KMS-11 (cell line): ENCODE measurements at regions not wholly inside any gene's neighbourhood (a gene's known extent, or its start where the extent isn't known, plus 50 kb on each side); places are given as distances from the start of the nearest gene placed in this dataset.

Experiments used
- H2AFZ ChIP-seq: fragments of 200-600 bp; sonication (generic); 2 replicates; pipeline ENCODE4 v1.6.1; 2016; ENCODE audit warnings: antibody characterized with exemption, mixed run types, low read depth
- H3K27ac ChIP-seq: fragments of 200-600 bp; sonication (generic); 2 replicates; pipeline ENCODE4 v1.6.1; 2016; ENCODE audit warnings: mild to moderate bottlenecking, mixed run types
- H3K27me3 ChIP-seq: fragments of 200-600 bp; sonication (generic); 2 replicates; pipeline ENCODE4 v1.6.1; 2017; ENCODE audit warnings: mild to moderate bottlenecking, low read depth, mixed run types, moderate library complexity; ENCODE audit not compliant: insufficient read depth
- H3K36me3 ChIP-seq: fragments of 200-600 bp; sonication (generic); 2 replicates; pipeline ENCODE4 v1.6.1; 2017; ENCODE audit warnings: mild to moderate bottlenecking, mixed run types; ENCODE audit not compliant: insufficient read depth
- H3K4me1 ChIP-seq: fragments of 200-600 bp; sonication (generic); 2 replicates; pipeline ENCODE4 v1.6.1; 2016; ENCODE audit warnings: mild to moderate bottlenecking, low read depth, mixed run types; ENCODE audit not compliant: poor library complexity, severe bottlenecking
- H3K4me2 ChIP-seq: fragments of 200-600 bp; sonication (generic); 2 replicates; pipeline ENCODE4 v1.7.0; 2016; ENCODE audit warnings: mild to moderate bottlenecking, mixed run types
- H3K4me3 ChIP-seq: fragments of 200-600 bp; sonication (generic); IDR thresholded peaks from 2 replicates; pipeline ENCODE4 v1.6.1; 2017; ENCODE audit warnings: low read depth, low read length, mixed read lengths; ENCODE audit not compliant: insufficient read depth
- H3K79me2 ChIP-seq: fragments of 200-600 bp; sonication (generic); 2 replicates; pipeline ENCODE4 v1.6.1; 2016; ENCODE audit warnings: low read depth, mixed run types; ENCODE audit not compliant: insufficient read depth
- H3K9ac ChIP-seq: fragments of 200-600 bp; sonication (generic); 2 replicates; pipeline ENCODE4 v1.6.1; 2016; ENCODE audit warnings: mild to moderate bottlenecking, mixed run types
- H4K20me1 ChIP-seq: fragments of 200-600 bp; sonication (generic); 2 replicates; pipeline ENCODE4 v1.6.1; 2016; ENCODE audit warnings: mild to moderate bottlenecking, mixed run types; ENCODE audit not compliant: insufficient read depth
- TF ChIP-seq, protein P1 (sequence below): fragments of 200-600 bp; sonication (generic); conservative IDR thresholded peaks from 2 replicates; pipeline ENCODE4 v1.6.1; 2017; ENCODE audit warnings: low read depth, mild to moderate bottlenecking, antibody characterized with exemption, low read length, moderate library complexity, mixed read lengths

GRCh38 chr5:130532786-130533185 is 628.5 kb downstream of the CHSY3 start:
- no peaks in the 10 kb centered on the region for H3K27me3 ChIP-seq
- no peak overlapping the region for H3K9ac ChIP-seq
- no peaks in the 10 kb centered on the region for H4K20me1 ChIP-seq
- no peak overlapping the region for H3K27ac ChIP-seq
- H3K36me3 ChIP-seq, result no peaks in the 10 kb centered on the region
- no peaks in the 10 kb centered on the region for H3K79me2 ChIP-seq
- H3K4me2 ChIP-seq, result no peak overlapping the region
- TF ChIP-seq, protein P1, sequence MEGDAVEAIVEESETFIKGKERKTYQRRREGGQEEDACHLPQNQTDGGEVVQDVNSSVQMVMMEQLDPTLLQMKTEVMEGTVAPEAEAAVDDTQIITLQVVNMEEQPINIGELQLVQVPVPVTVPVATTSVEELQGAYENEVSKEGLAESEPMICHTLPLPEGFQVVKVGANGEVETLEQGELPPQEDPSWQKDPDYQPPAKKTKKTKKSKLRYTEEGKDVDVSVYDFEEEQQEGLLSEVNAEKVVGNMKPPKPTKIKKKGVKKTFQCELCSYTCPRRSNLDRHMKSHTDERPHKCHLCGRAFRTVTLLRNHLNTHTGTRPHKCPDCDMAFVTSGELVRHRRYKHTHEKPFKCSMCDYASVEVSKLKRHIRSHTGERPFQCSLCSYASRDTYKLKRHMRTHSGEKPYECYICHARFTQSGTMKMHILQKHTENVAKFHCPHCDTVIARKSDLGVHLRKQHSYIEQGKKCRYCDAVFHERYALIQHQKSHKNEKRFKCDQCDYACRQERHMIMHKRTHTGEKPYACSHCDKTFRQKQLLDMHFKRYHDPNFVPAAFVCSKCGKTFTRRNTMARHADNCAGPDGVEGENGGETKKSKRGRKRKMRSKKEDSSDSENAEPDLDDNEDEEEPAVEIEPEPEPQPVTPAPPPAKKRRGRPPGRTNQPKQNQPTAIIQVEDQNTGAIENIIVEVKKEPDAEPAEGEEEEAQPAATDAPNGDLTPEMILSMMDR, result no peak
- no peak overlapping the region for H2AFZ ChIP-seq
- H3K4me1 ChIP-seq, result peaks cover 8% of the 10 kb centered on the region
- H3K4me3 ChIP-seq, result no peak overlapping the region

GRCh38 chr5:130529511-130530485 is 625.5 kb downstream of the CHSY3 start:
- Histone ChIP-seq H3K27me3 (no peaks in the 10 kb centered on the region), H3K79me2 (no peaks in the 10 kb centered on the region), H3K36me3 (no peaks in the 10 kb centered on the region), H3K4me2 (no peak overlapping the region), H3K27ac (no peak overlapping the region), H3K9ac (no peak overlapping the region), H2AFZ (no peak overlapping the region), H3K4me1 (peaks cover 8% of the 10 kb centered on the region), H3K4me3 (no peak overlapping the region), H4K20me1 (no peaks in the 10 kb centered on the region)
- TF ChIP-seq, protein P1, result no peak

DNA sequence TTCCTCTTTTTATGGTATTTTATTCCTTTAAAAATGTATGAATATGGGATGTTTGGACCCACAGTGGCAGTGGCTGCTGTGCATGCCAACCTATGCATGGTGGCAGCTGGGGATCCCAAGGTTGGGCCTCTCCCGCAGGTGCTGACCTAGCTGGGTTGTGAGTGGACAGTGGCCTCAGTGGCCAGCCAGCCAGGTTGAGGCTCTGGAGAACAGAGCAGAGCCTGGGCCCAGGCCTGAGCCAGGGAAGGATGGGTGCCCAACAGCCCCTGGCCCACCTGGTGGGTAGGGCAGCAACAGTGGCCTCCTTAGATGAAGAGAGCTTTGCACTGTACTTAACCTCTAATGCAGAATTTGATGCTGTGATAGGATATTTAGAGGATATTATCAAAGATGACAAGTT is 624.8 kb downstream of the CHSY3 start:
- H3K79me2 ChIP-seq, result no peaks in the 10 kb centered on the region
- no peak overlapping the region for H3K27ac ChIP-seq
- H4K20me1 ChIP-seq, result no peaks in the 10 kb centered on the region
- H3K36me3 ChIP-seq, result no peaks in the 10 kb centered on the region
- H3K4me1 ChIP-seq, result peaks cover 8% of the 10 kb centered on the region
- H2AFZ ChIP-seq, result no peak overlapping the region
- H3K4me3 ChIP-seq, result no peak overlapping the region
- TF ChIP-seq, protein P1, result no peak
- no peaks in the 10 kb centered on the region for H3K27me3 ChIP-seq
- no peak overlapping the region for H3K4me2 ChIP-seq
- no peak overlapping the region for H3K9ac ChIP-seq

DNA sequence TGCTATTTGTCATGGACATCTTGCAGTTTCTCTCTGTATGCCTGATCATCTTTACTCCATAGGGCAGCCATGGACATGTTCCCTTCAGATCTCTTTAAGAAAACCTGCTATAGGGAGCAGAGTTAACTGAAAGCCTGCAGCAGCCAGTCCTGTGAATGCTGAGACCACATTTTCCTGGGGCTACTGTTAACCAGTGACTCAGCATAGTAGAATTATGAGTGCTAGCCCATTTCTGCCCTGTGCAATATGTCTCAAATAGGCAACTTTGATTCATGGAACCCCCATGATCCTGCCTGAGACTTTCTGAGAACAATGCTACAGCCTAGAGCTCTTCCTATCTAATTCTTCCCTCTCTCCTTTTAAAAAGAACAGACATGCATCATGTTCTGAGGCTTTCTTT is 624.2 kb downstream of the CHSY3 start:
- Histone ChIP-seq H3K27ac (no peak overlapping the region), H4K20me1 (no peaks in the 10 kb centered on the region), H2AFZ (no peak overlapping the region), H3K79me2 (no peaks in the 10 kb centered on the region), H3K9ac (no peak overlapping the region), H3K36me3 (no peaks in the 10 kb centered on the region), H3K4me2 (no peak overlapping the region), H3K4me3 (no peak overlapping the region), H3K27me3 (no peaks in the 10 kb centered on the region), H3K4me1 (peaks cover 8% of the 10 kb centered on the region)
- TF ChIP-seq, protein P1, result no peak
